ENCODE measurements at regions not wholly inside any gene's neighbourhood (a gene's known extent, or its start where the extent isn't known, plus 50 kb on each side); places are given as distances from the start of the nearest gene placed in this dataset.
"Not testable (repeated sequence)": the region's sequence is repeated elsewhere in the genome, so short reads cannot be mapped to it uniquely, and the experiment has no call there.

GRCh38 chr13:18577103-18577502, 604.5 kb downstream of the TUBA3C start:
- not testable (repeated sequence) for TF ChIP-seq EZH2 (optimal IDR thresholded peaks at IDR 0.05; ENCODE audit: low read depth, low read length); EZH2phosphoT487 (IDR thresholded peaks at IDR 0.05; ENCODE audit: low read length)
- TF ChIP-seq, protein P1, sequence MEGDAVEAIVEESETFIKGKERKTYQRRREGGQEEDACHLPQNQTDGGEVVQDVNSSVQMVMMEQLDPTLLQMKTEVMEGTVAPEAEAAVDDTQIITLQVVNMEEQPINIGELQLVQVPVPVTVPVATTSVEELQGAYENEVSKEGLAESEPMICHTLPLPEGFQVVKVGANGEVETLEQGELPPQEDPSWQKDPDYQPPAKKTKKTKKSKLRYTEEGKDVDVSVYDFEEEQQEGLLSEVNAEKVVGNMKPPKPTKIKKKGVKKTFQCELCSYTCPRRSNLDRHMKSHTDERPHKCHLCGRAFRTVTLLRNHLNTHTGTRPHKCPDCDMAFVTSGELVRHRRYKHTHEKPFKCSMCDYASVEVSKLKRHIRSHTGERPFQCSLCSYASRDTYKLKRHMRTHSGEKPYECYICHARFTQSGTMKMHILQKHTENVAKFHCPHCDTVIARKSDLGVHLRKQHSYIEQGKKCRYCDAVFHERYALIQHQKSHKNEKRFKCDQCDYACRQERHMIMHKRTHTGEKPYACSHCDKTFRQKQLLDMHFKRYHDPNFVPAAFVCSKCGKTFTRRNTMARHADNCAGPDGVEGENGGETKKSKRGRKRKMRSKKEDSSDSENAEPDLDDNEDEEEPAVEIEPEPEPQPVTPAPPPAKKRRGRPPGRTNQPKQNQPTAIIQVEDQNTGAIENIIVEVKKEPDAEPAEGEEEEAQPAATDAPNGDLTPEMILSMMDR (IDR thresholded peaks at IDR 0.05; ENCODE audit: low read length): not testable (repeated sequence)

Data from MM.1S (cell line).